GM21723 (cell line): ENCODE measurements at regions not wholly inside any gene's neighbourhood (a gene's known extent, or its start where the extent isn't known, plus 50 kb on each side); places are given as distances from the start of the nearest gene placed in this dataset.

Experiments
- ATAC-seq: cut with Tn5 transposase; IDR thresholded peaks from one replicate; pipeline ENCODE4 v1.9.1; 2021; ENCODE audit warnings: mild to moderate bottlenecking, moderate library complexity; ENCODE audit not compliant: unreplicated experiment

GRCh38 chr2:103942199-103942598 lies 911.7 kb upstream of the POU3F3 start:
- no peak for ATAC-seq

GRCh38 chr2:103945083-103945482 lies 908.8 kb upstream of the POU3F3 start:
- ATAC-seq: no peak

GRCh38 chr2:103959174-103960128 lies 894.5 kb upstream of the POU3F3 start:
- ATAC-seq: peak; percentile 51

GRCh38 chr2:103960129-103960513 lies 893.8 kb upstream of the POU3F3 start:
- no peak for ATAC-seq

DNA sequence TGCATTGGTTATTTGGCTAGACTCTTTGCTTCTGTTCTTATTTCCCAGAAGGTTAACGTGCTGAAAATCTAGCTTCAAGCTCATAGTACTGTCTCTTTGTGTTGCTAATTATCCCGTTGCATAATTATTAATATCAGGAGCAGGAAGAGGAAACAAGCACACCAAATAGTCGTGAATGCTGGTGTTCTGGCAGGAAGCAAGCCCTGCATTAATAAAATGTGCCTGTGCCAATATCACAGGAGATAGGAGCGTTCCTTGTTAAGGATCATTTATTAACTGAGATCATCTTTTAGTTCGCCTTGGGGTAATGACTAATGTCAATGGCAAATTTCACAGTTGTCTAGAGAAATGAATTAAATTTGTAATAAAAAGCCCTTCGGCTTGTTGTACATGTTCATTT lies 893.0 kb upstream of the POU3F3 start:
- no peak for ATAC-seq

- ATAC-seq: no peak
Observed at GRCh38 chr2:103961862-103962261, 892.1 kb upstream of the POU3F3 start.

DNA sequence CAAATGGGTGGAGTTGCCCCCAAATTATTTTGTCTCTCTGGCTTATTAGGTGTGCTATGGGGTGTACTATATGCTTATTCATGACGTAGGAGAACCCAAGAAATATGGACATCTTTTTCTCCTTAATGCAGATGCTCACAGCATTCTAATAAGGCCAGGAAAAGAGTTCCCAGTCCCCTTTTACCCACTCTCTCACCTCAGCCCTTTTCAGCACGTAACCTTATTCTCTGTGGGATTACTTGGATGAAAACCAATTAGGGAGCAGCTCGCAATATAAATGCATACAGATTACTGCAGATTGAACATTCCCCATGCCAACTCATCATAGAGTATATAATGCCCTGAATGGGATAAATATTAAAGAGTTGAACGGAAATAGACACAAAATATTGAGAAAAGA lies 891.2 kb upstream of the POU3F3 start:
- no peak for ATAC-seq

- ATAC-seq: no peak
Observed at GRCh38 chr2:103963146-103963725, 890.7 kb upstream of the POU3F3 start.

DNA sequence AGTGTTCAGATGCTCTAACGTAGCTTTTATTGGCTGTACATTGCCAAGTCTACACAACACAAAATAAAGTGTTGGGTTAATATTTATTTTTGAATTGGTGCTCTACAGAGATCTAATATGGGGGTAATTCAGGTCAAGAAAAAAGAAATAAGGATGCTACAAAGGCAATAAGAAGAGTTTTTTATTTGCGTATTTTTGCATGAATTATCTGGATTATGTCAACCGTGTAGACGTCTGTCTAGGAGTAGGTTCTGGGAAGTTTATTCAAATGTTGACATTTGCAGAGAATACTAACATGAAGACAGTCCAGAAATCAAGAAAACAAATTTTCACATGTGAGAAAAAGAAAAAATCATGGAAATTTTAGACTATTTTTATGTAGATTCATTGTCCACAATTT lies 876.7 kb upstream of the POU3F3 start:
- ATAC-seq: no peak

GRCh38 chr2:103977668-103978067 lies 876.2 kb upstream of the POU3F3 start:
- ATAC-seq: no peak

- ATAC-seq: no peak
Observed at GRCh38 chr2:103980401-103980800, 873.5 kb upstream of the POU3F3 start.

DNA sequence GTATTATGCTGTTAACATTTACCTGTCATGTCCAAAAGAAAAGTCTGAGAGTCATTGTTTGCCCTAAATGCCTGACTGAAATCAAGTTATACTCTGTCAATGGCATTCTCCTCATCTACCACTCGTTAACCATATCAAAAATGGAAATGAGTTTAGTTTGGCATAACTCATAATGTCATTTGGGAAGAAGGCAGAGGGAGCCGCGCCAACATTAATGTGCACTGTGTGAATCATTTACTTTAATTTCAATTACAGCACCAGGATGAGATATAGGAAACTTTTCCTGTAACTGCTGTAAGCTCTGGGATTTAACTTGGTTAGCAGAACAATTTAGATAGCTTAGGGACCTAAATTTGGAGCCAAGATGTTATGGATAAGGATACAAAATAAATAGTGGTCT lies 871.2 kb upstream of the POU3F3 start:
- no peak for ATAC-seq

DNA sequence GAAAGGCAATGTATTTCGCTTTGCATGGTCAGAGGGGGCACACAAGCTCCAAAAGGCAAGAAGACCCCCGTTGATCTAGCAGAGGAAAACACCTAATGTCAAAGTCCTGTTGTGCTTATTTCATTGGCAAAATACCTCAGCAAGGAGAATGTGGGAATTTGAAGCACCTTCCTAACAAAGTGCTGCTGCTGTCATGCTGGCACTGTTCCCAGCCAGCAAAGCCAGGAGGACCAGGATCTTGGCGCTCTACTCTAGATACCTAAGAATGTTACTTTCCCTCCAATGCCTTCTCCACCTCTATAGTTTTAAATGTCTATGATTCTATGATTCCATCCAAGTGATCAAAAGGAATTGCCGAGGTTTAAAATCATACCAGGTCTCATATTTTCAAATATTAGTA lies 867.9 kb upstream of the POU3F3 start:
- no peak for ATAC-seq

DNA sequence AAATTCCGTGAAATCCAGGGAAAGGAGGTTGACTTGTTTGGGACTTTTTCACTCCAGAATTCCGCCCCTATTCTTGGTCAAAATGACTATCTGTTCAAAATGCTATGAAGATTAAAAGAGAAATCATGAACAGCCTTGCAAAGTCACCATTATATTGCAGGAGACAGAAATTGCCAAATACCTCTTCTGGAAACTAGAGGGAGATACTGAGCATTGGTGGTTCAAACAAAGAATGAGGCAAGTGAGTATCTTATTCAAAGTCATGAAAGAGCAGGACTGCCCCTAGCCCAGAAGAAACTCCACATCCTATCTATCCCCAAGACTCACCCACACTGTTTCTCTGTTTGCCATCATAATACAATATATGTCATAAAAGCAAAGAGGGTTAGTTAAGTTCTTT lies 862.3 kb upstream of the POU3F3 start:
- ATAC-seq: no peak

DNA sequence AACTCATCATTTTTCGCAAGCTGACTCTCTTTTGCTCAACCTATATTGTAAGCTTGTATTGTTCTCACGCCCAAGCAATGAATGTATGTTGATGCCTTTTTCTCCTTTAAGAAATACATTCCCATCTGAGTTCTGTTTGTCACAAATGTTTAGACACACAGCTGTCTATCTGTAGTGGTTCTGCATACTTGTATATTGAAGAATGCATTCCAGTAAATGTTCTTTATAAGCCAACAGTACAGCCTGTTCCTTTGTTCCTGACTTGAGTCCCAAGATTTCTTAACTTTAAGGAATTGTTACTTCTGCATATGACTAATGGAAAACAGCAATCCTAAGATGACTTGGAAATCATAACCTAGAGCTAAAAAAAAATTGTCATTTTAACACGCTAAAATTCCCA lies 849.1 kb upstream of the POU3F3 start:
- ATAC-seq: no peak

DNA sequence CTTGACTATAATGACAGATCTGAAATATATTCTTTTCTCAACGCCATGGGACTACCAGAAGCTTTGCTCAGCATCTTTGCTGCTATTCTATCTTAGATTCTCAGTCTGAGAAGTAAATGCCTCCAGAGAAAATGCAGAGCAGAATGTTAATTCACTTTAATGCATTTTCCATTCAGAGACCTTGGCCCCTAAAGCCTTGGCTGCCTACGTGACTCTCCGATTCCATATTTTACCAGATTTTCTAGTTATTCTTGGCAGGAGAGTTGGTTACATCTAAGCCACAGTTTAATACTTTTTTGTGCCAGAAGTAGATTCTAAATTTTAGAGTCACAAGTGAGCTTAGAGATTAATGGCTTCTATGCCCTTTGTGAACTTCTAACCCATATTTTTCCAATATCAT lies 837.1 kb upstream of the POU3F3 start:
- ATAC-seq: no peak

GRCh38 chr2:104023306-104023705 lies 830.6 kb upstream of the POU3F3 start:
- ATAC-seq: no peak

DNA sequence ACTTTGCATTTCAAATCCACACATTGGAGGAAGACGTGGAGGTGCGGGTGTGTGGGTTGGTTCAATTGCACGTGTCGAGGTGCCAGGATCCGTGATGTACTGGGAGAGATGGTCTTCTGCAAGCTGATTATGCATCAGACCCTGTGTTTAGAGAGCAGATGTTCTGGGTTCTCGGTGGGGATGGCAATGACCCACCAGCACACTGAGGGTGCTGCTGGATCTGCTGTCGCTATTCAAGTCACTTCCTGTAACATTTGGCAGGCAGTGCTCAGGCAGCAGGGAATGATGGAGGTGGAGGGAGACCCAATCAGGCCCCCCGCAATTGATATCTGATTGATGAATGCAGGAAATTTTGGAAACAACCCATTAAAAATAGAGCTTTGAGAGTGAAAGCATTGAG lies 830.1 kb upstream of the POU3F3 start:
- no peak for ATAC-seq

DNA sequence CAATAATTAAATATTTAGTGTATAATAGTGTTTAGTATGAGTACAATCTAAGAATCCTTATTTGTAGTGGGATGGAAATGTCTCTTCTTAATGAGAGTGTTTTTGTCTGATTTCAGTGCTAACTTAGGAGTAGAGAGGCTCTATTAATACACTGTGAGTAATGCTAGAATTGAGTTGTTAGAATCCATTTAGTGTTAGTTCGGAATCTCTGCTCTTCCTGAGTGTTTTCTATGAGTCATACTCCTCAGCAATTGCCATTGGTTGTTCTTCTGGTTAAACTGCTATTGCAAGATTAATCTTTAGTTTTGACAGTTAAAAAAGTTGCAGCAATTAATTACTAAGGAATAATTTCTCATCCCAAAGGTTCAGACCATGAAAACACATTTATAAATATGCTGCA lies 828.6 kb upstream of the POU3F3 start:
- no peak for ATAC-seq

DNA sequence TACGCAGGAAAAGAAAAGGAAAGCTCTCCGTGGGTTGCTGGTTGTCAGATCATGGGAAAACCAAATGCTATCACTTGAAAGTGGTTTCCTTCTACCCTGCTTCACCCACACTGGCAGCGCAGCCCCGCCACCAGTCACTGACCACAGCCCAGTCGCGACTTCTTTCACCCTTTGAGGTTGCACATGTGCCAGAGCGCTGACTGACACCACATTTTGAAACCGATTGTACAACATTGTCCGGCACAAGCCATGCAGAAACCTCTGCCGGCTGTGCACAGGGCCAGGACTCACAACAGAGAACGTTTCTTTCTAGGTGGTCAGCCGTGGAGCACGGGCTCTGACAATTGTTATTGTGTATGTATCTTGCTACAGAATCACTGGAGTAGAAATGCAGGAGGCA lies 827.2 kb upstream of the POU3F3 start:
- no peak for ATAC-seq

GRCh38 chr2:104027321-104027720 lies 826.6 kb upstream of the POU3F3 start:
- ATAC-seq: no peak

DNA sequence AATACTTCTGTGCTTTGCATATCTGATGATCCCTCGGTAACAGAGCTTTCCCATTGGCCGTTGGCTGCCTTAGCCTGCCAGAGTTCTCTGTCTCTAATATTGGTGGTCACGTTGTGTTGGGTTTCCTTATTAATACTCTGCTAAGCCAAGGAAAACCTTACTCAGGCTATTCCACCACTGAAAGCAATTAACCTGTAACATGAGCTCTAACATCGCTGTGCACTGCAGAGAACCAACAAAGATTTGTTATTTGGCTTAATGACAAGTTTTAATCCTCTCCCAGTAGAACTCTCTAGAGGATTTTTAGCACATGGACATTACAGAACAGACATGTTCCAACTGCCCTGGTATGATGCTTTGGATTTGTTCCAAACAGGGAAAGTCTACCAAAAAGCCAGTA lies 825.9 kb upstream of the POU3F3 start:
- ATAC-seq: no peak

DNA sequence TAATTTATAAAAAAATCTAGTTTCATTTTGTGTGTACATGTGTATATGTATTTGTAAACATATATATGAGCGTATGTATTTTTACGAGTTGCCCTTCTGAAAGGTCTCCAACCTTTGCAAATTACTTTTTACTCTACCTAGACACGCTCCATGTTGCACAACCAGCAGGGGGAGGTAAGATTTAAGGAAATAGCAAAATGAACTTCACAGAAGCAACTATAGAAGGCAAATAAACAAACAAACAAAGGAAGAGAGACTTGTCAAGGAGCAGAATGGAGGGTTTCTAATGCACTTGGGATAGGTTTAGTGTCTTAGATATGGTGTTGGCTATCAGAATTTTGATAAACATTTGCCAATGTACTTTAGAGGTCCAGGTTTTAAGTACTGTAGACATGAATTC lies 820.5 kb upstream of the POU3F3 start:
- ATAC-seq: no peak
